NCI-H1105 treated with DMSO at 0.1 percent for 48 hours (cell line): ENCODE measurements at regions not wholly inside any gene's neighbourhood (a gene's known extent, or its start where the extent isn't known, plus 50 kb on each side); places are given as distances from the start of the nearest gene placed in this dataset.

Experiments
- DNase-seq: peaks from one replicate; lab custom pipeline; 2025; lab: John Stamatoyannopoulos, UW

- no peak for DNase-seq
These were observed 75.0 kb downstream of the PTPDC1 start for GRCh38 chr9:94159069-94159939.

DNA sequence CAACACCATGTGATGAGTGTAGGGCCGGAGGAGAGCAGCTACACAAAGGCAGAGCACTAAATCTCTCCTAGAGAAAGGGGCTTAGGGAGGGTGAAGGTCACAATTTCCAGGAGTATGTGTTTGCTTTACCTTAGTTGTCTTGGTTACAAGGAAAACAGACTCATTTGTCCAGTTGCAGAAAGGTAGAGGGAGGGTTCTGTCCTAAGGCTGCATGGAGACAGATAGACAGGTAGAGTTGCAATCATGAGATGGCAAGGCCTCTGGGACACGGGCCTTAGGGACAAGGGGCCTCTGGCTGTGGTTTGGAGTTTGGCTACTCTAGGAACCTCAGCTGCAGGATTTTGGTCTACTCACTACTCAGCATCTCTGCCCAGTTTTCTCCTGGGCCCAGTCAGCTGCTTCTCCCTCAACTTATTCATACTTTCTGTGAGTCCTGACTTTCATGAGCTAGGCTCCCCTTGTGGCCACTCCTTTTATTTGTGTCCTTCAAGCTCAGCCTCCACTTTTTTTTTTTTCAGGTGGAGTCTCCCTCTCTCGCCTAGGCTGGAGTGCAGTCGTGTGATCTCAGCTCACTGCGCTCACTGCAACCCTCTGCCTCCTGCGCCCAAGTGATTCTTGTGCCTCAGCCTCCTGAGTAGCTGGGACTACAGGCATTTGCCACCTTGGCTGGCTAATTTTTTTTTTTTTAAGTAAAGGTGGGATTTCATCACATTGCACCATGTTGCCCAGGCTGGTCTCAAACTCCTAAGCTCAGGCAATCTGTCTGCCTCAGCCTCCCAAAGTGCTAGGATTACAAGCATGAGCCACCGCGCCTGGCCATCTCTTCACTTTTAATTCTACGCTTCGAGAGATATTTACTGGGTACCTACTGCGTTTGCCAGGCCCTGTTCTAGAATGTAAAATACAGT is 76.6 kb downstream of the PTPDC1 start:
- no peak for DNase-seq

DNA sequence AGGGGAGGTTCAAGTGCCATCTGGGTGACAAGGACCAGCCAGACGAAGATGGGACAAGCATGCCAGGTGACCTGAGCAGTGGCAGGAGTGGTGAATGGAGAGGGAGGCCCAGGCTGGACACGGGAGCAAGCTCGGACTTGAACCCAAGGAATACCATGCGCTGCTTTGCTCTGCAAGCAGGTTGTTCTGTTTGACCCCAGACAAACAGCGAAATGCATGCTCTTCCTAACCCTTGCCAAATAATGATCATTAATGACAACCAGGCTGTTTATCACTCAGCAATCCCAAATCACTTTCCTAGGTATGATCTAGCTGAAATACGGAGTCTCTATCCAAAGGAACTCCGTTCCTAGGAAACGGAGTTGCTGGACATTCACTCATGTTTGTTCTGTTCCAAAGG is 77.4 kb downstream of the PTPDC1 start:
- no peak for DNase-seq

DNA sequence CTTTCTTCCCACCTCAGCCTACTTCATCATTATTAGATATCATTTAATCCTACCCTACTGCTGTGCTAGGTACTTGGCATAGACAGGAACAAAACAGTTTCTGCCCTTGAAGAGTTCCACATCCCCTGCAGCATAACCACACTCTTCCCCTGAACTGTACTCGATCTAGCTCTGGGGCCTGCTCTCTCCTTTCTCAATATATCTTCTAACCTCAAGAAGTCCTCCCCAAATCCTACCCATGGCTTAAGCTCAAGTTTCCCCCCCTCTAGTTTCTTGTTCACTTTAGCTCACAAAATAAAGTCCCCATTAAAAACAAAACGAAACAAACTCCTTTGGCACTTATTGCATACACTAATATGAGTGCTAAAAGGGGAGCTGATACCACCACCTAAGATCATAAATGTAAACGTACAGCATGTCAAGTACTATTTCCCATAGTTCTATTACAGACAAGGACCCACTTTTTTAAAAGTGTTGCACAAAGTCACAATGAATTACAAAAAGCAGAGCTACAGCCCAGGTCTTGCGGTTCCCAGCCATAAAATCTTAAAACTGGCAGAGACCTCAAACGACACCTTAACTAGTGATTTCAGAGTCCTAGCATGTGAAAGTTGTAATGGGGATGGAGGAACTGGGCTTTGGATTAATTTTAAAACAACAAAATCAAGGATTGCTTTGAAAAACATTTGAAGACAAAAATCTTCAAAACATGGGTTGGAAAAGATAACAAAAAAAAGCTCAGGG is 80.7 kb downstream of the PTPDC1 start:
- no peak for DNase-seq

DNA sequence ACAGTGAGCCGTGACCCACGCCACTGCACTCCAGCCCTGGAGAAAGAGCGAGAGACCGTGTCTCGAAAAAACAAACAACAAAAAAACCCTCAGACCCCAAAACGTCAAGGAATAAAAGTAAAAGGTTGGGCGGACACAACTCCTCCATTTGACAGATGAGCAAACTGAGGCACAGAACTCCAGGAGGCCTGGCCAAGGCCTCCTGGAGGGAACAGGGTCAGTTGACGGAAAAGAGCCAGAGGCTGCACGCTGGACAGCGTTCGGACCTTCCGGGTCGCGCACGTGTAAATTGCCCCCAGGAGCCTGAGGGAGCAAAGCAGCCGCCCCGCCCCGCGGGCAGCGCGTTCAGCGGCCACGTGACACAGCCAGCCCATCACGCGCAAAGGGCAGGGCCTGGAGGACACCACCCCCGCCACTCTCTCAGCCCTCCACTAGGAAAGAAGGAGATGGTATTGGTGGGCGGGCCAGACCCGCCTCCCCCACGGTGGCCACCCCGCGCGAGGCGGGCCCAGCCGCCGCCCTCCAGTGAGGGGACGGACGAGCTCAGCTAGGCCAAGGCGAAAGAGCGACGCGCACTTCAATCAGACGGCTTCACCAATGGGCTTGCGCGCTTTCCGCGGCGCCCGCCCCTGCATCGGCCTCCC is 81.5 kb downstream of the PTPDC1 start:
- peak; percentile 97 for DNase-seq

GRCh38 chr9:94166236-94166975 is 82.1 kb downstream of the PTPDC1 start:
- peak; percentile 97 for DNase-seq

DNA sequence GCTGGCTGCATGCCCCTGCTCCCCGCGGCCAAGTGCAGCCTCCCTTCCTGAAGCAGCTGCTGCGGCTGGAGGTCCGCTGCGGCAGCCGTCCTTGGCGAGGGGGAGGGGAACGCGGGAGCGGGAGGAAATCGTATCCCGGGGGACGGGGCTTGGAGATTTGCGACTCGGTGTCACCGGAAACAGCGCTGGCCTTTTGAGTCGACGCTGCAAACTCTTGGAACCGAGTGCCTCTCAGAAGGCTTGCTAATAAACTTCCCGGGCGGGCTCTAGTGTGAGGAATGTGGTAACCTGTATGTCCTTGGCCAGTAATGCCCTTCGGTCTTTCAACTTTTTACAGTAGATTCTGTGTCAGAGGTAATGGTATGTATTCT is 82.7 kb downstream of the PTPDC1 start:
- DNase-seq, result no peak

- DNase-seq, result no peak
These were observed 83.2 kb downstream of the PTPDC1 start for GRCh38 chr9:94167376-94167890.

DNA sequence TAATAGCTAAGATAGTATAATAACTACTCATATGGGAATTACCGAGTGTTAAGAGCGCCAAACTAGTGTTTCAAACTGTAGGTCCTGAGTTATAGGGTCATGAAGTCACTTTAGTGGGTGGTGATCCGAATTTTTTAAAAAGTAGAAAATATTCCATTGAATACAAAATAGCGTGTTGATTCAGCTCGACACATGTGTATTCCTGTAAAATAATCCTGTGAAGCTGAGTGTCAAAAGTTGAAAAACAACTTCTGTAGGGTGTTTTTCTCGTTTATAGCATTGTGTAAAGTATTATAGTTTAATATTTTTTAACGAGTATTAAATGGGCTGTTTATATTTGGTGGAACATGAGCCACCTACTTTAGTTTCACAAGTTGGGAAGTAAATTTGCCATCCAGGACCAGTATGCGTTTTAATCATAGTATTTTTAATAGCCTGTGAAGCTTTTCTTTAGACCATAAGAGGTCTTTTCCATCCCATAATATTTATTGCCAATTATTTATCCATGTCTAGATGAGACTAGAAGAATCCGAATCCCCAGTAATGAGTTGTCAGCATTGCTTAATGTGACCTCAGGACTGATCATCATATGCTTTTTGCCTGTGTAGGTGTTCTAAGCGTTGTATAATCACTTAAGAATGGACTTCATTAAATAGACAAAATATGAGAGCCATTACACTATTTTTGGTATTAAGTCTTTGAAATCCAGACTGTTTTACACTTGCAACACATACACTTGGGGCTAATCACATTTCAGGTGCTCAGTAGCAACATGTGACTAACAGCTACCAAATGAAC is 84.1 kb downstream of the PTPDC1 start:
- no peak for DNase-seq

DNA sequence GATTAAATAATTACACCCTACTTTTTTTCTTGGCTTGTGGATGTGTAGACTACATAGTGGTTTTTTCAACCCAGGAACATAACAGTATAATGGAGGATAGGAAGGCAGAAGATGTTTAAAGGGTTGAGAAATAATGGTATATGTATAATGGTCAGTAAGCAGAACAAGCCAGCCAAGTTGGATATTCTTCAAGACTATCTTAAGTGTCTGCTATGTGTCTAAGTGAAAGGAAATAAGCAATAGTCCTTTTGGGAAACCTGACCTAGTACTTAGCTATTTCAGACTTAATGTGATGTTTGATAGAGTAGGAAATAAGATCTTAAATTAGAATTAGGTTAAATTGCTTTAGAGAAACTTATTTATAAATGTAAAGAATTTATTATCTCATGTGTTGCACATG is 85.7 kb downstream of the PTPDC1 start:
- no peak for DNase-seq

DNA sequence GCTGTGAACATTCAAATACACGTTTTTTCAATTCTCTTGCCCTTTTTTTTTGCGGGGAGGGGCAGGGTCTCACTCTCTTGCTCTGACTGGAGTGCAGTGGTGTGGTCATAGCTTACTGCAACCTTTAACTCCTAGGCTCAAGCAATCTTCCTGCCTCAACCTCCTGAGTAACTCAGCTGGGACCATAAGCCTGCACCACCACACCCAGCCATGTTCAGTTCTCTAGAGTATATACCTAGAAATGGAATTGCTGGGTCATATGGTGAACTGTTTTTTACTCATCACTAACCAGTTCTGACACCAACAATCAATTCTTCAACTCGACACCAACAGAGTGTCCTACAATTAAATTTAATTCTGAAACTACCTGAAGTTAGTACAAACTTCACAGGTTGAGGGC is 85.5 kb upstream of the ZNF169 start:
- DNase-seq, result no peak

DNA sequence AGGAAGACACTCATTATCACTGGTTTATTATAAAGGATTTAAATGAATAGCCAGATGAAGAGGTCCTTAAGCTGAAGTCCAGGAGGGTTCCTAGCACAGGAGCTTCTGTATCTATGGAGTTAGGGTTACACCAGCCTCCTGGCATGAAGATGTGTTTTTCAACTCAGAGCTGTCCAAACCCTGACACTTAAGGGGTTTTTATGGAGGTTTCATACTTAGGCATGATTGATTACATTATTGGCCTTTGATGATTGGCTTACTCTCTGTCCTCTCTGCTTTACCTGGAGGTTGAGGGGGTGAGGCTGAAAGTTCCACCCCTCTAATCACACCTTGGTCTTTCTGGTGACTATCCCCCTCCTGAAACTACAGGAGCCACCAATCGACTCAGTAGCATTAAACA is 84.9 kb upstream of the ZNF169 start:
- DNase-seq, result no peak

- DNase-seq, result no peak
These were observed 83.4 kb upstream of the ZNF169 start for GRCh38 chr9:94175669-94176068.

- DNase-seq, result no peak
These were observed 82.5 kb upstream of the ZNF169 start for GRCh38 chr9:94176608-94177007.

DNA sequence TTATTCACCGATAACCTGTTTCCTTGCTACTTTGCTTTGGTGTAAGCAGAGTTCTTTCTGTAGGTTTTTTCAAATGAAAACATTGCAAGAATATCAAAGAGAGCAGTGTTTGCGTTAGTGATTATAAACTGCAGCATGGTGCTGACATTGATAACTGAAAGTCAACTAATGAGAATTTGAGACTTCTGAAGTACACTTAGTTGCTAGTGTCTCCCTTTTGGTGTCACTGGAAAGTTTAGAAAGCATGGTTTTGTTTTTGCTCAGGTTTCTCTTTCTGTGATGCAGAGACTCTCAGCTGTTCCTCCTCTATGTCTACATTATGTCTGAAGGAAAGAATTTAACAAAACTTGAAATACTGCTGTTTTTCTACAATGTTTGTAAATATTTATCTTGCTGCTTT is 80.2 kb upstream of the ZNF169 start:
- no peak for DNase-seq

- DNase-seq, result no peak
These were observed 77.5 kb upstream of the ZNF169 start for GRCh38 chr9:94181408-94182181.

DNA sequence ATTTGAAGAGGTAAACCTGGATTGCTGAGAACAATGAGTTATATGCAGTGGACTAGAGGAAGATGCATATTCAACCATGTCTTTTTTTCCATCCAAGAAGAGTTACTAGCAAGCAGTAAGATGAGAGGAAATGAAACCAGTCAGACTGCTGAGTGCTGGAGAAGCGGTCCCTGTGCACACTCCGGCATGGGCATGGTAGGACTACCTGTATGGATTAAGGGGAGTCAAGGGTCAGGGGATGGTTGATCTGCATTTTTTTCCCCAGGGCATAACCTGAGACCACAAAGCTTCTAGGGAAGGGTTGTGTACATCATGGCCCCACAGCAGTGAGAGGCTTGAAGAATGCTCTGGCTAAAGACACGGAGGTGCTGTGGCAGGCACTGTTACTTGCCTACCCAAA is 76.6 kb upstream of the ZNF169 start:
- DNase-seq, result no peak

- DNase-seq, result no peak
These were observed 75.7 kb upstream of the ZNF169 start for GRCh38 chr9:94183240-94183999.

DNA sequence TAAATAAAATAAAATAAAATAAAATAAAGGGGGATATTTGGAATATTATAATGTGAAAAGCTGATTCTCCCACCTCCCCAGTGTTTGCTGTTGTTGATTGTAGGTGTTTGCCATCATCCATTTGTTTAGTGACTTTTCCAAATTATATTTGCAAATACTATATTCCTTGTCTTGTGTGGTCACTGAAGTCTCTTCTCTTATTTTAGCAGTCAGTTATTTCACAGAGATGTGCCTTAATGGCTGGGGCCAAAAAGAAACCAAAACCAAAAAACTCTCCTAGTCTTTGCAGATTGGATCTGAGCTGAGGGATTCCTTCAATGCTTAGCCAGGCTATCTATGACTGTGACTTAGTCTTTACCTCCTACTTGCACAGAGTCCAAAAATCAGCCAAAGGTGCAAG is 70.9 kb upstream of the ZNF169 start:
- no peak for DNase-seq
